HCT116 (cell line): ENCODE measurements at regions not wholly inside any gene's neighbourhood (a gene's known extent, or its start where the extent isn't known, plus 50 kb on each side); places are given as distances from the start of the nearest gene placed in this dataset.
"Not testable (repeated sequence)": the region's sequence is repeated elsewhere in the genome, so short reads cannot be mapped to it uniquely, and the experiment has no call there.

ENCODE experiments used
- ATAC-seq: fragments of 200-7000 bp; cut with Tn5 transposase; 2 replicates; pipeline ENCODE4 v1.9.1; 2020; ENCODE audit warnings: mild to moderate bottlenecking, moderate library complexity
- BruUV-seq: library from RNA; stranded (reverse); fragments of 400-500 nt; replicated peaks from 2 replicates; lab custom pipeline; 2021; lab: Mats Ljungman, UMichigan
- CTCF ChIA-PET: fragments of 300-600 bp; sonication (Branson Sonifier 250); formaldehyde crosslinking; loops from one replicate; lab custom pipeline; 2021; ENCODE audit warnings: antibody characterized with exemption; lab: Charles Lee
- POLR2A ChIA-PET: fragments of 300-600, 350-600 bp; sonication (Branson Sonifier 250); formaldehyde crosslinking; loops from one replicate; lab custom pipeline; 2021; ENCODE audit warnings: antibody characterized with exemption; lab: Charles Lee
- RAD21 ChIA-PET, 2 experiments: fragments of 300-600 bp; sonication (Branson Sonifier 250); formaldehyde crosslinking; loops; one replicate each; lab custom pipeline; 2023; ENCODE audit warnings: low total read pairs in 2 of 2; ENCODE audit not compliant: uncharacterized antibody in 2 of 2, unreplicated experiment in 2 of 2, low non-redundant PET in 1 of 2; lab: Charles Lee
- DNase-seq: peaks from one replicate; pipeline ENCODE4 v3.0.0-alpha.2; 2010; ENCODE audit warnings: low read depth, low spot score
- H2AFZ ChIP-seq: fragments of 200-600 bp; shearing (Covaris generic), sonication (generic); 2 replicates; pipeline ENCODE4 v1.6.1; 2017; ENCODE audit warnings: low read depth, mixed run types, mixed read lengths, antibody characterized with exemption, low read length; ENCODE audit not compliant: poor library complexity, severe bottlenecking
- H3K27ac ChIP-seq: 2 replicates; pipeline ENCODE4 v1.5.1; 2012; ENCODE audit warnings: low read depth, low read length
- H3K27me3 ChIP-seq: fragments of 200-600 bp; sonication (generic); 2 replicates; pipeline ENCODE4 v1.6.1; 2016; ENCODE audit warnings: mixed run types, low read length, mixed read lengths; ENCODE audit not compliant: insufficient read depth
- H3K36me3 ChIP-seq, 2 experiments: fragments of 200-500 bp in 1 of 2; fragments of 200-600 bp in 1 of 2; sonication (Bioruptor generic) in 1 of 2; sonication (generic) in 1 of 2; 2 replicates each; pipeline versions ENCODE4 v1.5.1 to v1.6.1; 2014 to 2016; ENCODE audit warnings: low read length in 2 of 2, inconsistent platforms in 1 of 2, mixed read lengths in 1 of 2, mixed run types in 1 of 2; ENCODE audit not compliant: insufficient read depth in 2 of 2, control insufficient read depth in 1 of 2
- H3K4me1 ChIP-seq, 2 experiments: fragments of 200-600 bp in 1 of 2; sonication (generic) in 1 of 2; 2 replicates each; pipeline versions ENCODE4 v1.5.1 to v1.6.1; 2012 to 2017; ENCODE audit warnings: low read length in 2 of 2, inconsistent platforms in 1 of 2, mild to moderate bottlenecking in 1 of 2, mixed read lengths in 1 of 2, mixed run types in 1 of 2, moderate library complexity in 1 of 2; ENCODE audit not compliant: insufficient read depth in 2 of 2, control insufficient read depth in 1 of 2
- H3K4me2 ChIP-seq: fragments of 200-600 bp; sonication (generic); 2 replicates; pipeline ENCODE4 v1.6.1; 2017; ENCODE audit warnings: mixed run types, low read length, mixed read lengths
- H3K4me3 ChIP-seq, 2 experiments: fragments of 200-600 bp in 1 of 2; sonication (generic) in 1 of 2; replicated peaks in 1 of 2; 2 replicates each; pipeline ENCODE4 v1.5.1; 2011 to 2016; ENCODE audit warnings: low read length in 2 of 2, control low read depth in 1 of 2, low read depth in 1 of 2, mild to moderate bottlenecking in 1 of 2, mixed read lengths in 1 of 2, mixed run types in 1 of 2
- H3K79me2 ChIP-seq: fragments of 200-600 bp; sonication (generic); 2 replicates; pipeline ENCODE4 v1.6.1; 2017; ENCODE audit warnings: mild to moderate bottlenecking, mixed run types, low read length, moderate library complexity, mixed read lengths; ENCODE audit not compliant: insufficient read depth
- H3K9ac ChIP-seq: fragments of 200-600 bp; sonication (generic); 2 replicates; pipeline ENCODE4 v1.6.1; 2016; ENCODE audit warnings: low read length, mixed read lengths
- H3K9me2 ChIP-seq: fragments of 200-600 bp; sonication (generic), shearing (Covaris generic); 2 replicates; pipeline ENCODE4 v1.6.1; 2017; ENCODE audit warnings: mixed run types, mild to moderate bottlenecking, moderate library complexity; ENCODE audit not compliant: insufficient read depth
- H3K9me3 ChIP-seq, 2 experiments: fragments of 200-500 bp in 1 of 2; fragments of 200-600 bp in 1 of 2; sonication (Bioruptor generic) in 1 of 2; sonication (generic) in 1 of 2; 2 replicates each; pipeline ENCODE4 v1.6.1; 2014 to 2017; ENCODE audit warnings: low read length in 2 of 2, mixed read lengths in 2 of 2, inconsistent platforms in 1 of 2, low read depth in 1 of 2, mild to moderate bottlenecking in 1 of 2, mixed run types in 1 of 2, moderate library complexity in 1 of 2; ENCODE audit not compliant: control insufficient read depth in 1 of 2, insufficient read depth in 1 of 2
- H4K20me1 ChIP-seq: fragments of 200-600 bp; sonication (generic), shearing (Covaris generic); 2 replicates; pipeline ENCODE4 v1.6.1; 2017; ENCODE audit warnings: mixed run types, mild to moderate bottlenecking, moderate library complexity; ENCODE audit not compliant: insufficient read depth
- FOSL1 ChIP-seq: IDR thresholded peaks from 2 replicates; pipeline ENCODE4 v1.6.1; 2012; ENCODE audit warnings: low read depth
- intact Hi-C: fragments of 100-400 bp; cut with micrococcal nuclease; formaldehyde crosslinking; loops from 2 replicates; pipeline ENCODE4 v1.10.0; 2022

GRCh38 chr1:188794969-188795368 is 1682.7 kb downstream of the BRINP3 start:
- CTCF ChIA-PET: interaction anchor here (2.7 kb wide), 1 partner anchor 13 kb away, joined by 16 read pairs; no protein-coding TSS in a partner anchor
- no peaks in the 10 kb centered on the region for H3K79me2 ChIP-seq
- no peaks in the 10 kb centered on the region for H3K9me2 ChIP-seq
- RAD21 ChIA-PET: no interaction called here
- no peaks in the 10 kb centered on the region for H3K4me1 ChIP-seq
- H3K27ac ChIP-seq: no peak overlapping the region
- no peak overlapping the region for H3K4me3 ChIP-seq
- POLR2A ChIA-PET: no interaction called here
- H4K20me1 ChIP-seq: no peaks in the 10 kb centered on the region
- H3K4me2 ChIP-seq: no peak overlapping the region
- no peak overlapping the region for H3K9ac ChIP-seq
- intact Hi-C loops: no loop called here
- TF ChIP-seq FOSL1: no peak
- H2AFZ ChIP-seq: no peak overlapping the region
- DNase-seq: no peak
- H3K9me3 ChIP-seq: no peaks in the 10 kb centered on the region
- no peaks in the 10 kb centered on the region for H3K36me3 ChIP-seq
- no peaks in the 10 kb centered on the region for H3K27me3 ChIP-seq
- BruUV-seq: no TSS peak
- no peak for ATAC-seq

- H3K4me2 ChIP-seq, H3K4me1 ChIP-seq, CTCF ChIA-PET, H3K9ac ChIP-seq, H3K4me3 ChIP-seq, H4K20me1 ChIP-seq, H3K79me2 ChIP-seq, BruUV-seq, POLR2A ChIA-PET, RAD21 ChIA-PET, ATAC-seq, H3K27ac ChIP-seq, intact Hi-C loops, H3K36me3 ChIP-seq, H3K9me2 ChIP-seq, H3K27me3 ChIP-seq, DNase-seq, H2AFZ ChIP-seq, H3K9me3 ChIP-seq: not testable (repeated sequence)
Observed at GRCh38 chr1:188812153-188812552, 1665.5 kb downstream of the BRINP3 start.

GRCh38 chr1:188812836-188813573 is 1664.7 kb downstream of the BRINP3 start:
- H3K27me3 ChIP-seq, H3K4me3 ChIP-seq, H3K79me2 ChIP-seq, DNase-seq, H3K27ac ChIP-seq, H3K9me3 ChIP-seq, POLR2A ChIA-PET, H4K20me1 ChIP-seq, H2AFZ ChIP-seq, H3K4me2 ChIP-seq, CTCF ChIA-PET, RAD21 ChIA-PET, H3K4me1 ChIP-seq, H3K9ac ChIP-seq, H3K36me3 ChIP-seq, H3K9me2 ChIP-seq, ATAC-seq, intact Hi-C loops, BruUV-seq: not testable (repeated sequence)
